Thyroid gland (tissue), 4 donors: ENCODE measurements at regions not wholly inside any gene's neighbourhood (a gene's known extent, or its start where the extent isn't known, plus 50 kb on each side); places are given as distances from the start of the nearest gene placed in this dataset.

Source experiments
- DNase-seq, 2 donors: peaks; one replicate each; pipeline ENCODE4 v3.0.0-alpha.2; 2019
- H3K27ac ChIP-seq, 3 donors: fragments of 200-600 bp; sonication (generic); 1 replicate in 2 of 3; 2 replicates in 1 of 3; pipeline ENCODE4 v1.5.1; 2016 to 2019; ENCODE audit warnings: mild to moderate bottlenecking in 1 of 3, moderate library complexity in 1 of 3
- H3K27me3 ChIP-seq: fragments of 200-600 bp; sonication (generic); one replicate; pipeline ENCODE4 v1.5.1; 2019
- H3K36me3 ChIP-seq, 2 donors: fragments of 200-600 bp; sonication (generic); one replicate each; pipeline ENCODE4 v1.5.1; 2016 to 2019
- H3K4me1 ChIP-seq, 2 donors: fragments of 200-600 bp; sonication (generic); one replicate each; pipeline ENCODE4 v1.5.1; 2017 to 2019
- H3K4me3 ChIP-seq, 3 donors: fragments of 200-600 bp; sonication (generic); replicated peaks in 1 of 3; 1 replicate in 2 of 3; 2 replicates in 1 of 3; pipeline ENCODE4 v1.5.1; 2016; ENCODE audit warnings: mild to moderate bottlenecking in 1 of 3
- H3K9me3 ChIP-seq: fragments of 200-600 bp; sonication (generic); one replicate; pipeline ENCODE4 v1.5.1; 2017
- CTCF ChIP-seq, 6 experiments: fragments of 200-600 bp in 3 of 6; fragments of 450-650 bp in 3 of 6; sonication (generic) in 3 of 6; IDR thresholded peaks; one replicate each; pipeline ENCODE4 v1.5.1; 2016 to 2019; ENCODE audit warnings: antibody characterized with exemption in 6 of 6, mild to moderate bottlenecking in 2 of 6, inconsistent platforms in 1 of 6, moderate library complexity in 1 of 6
- POLR2A ChIP-seq, 2 donors: fragments of 450-650 bp; IDR thresholded peaks; one replicate each; pipeline ENCODE4 v1.6.1; 2017; ENCODE audit warnings: antibody characterized with exemption in 2 of 2, mild to moderate bottlenecking in 2 of 2, moderate library complexity in 1 of 2
- WGBS, 2 donors: methylation state at CpG; one replicate each; pipeline ENCODE4 v1.1.5; 2017; 5-methylcytosine and 5-hydroxymethylcytosine counted together
- intact Hi-C: fragments of 100-400 bp; cut with DNase I; formaldehyde crosslinking; loops from one replicate; pipeline ENCODE4 v1.15.1; 2023

- Histone ChIP-seq H3K4me3 (no peak overlapping the region), H3K36me3 (no peaks in the 10 kb centered on the region), H3K9me3 (no peaks in the 10 kb centered on the region), H3K27me3 (no peaks in the 10 kb centered on the region), H3K4me1 (no peaks in the 10 kb centered on the region), H3K27ac (no peak overlapping the region)
- 82 to 84% methylated on average over 5 of the region's 5 CpGs for WGBS, 2 donors
- no peak for DNase-seq
- intact Hi-C loops: no loop called here
- TF ChIP-seq POLR2A (IDR thresholded peaks at IDR 0.05) (no peak), CTCF (IDR thresholded peaks at IDR 0.05) (no peak)
Measured at GRCh38 chr3:152155246-152156020, 113.3 kb upstream of the MBNL1 start.

- no peak overlapping the region for H3K27ac ChIP-seq
- no peaks in the 10 kb centered on the region for H3K27me3 ChIP-seq
- no peaks in the 10 kb centered on the region for H3K4me1 ChIP-seq
- DNase-seq: no peak
- no peak for TF ChIP-seq POLR2A (IDR thresholded peaks at IDR 0.05)
- no peak for TF ChIP-seq CTCF (IDR thresholded peaks at IDR 0.05)
- no peaks in the 10 kb centered on the region for H3K9me3 ChIP-seq
- H3K4me3 ChIP-seq: no peak overlapping the region
- 48 to 53% methylated on average over 3 of the region's 3 CpGs for WGBS, 2 donors
- no peaks in the 10 kb centered on the region for H3K36me3 ChIP-seq
- intact Hi-C loops: no loop called here
Measured at GRCh38 chr3:152156880-152157279, 111.8 kb upstream of the MBNL1 start.

GRCh38 chr3:152157337-152157736 lies 111.4 kb upstream of the MBNL1 start:
- H3K4me1 ChIP-seq: no peaks in the 10 kb centered on the region
- no peaks in the 10 kb centered on the region for H3K9me3 ChIP-seq
- no peak overlapping the region for H3K27ac ChIP-seq
- H3K27me3 ChIP-seq: no peaks in the 10 kb centered on the region
- TF ChIP-seq CTCF (IDR thresholded peaks at IDR 0.05) (no peak), POLR2A (IDR thresholded peaks at IDR 0.05) (no peak)
- intact Hi-C loops: no loop called here
- H3K4me3 ChIP-seq: no peak overlapping the region
- H3K36me3 ChIP-seq: no peaks in the 10 kb centered on the region
- DNase-seq: no peak

GRCh38 chr3:152159328-152159727 lies 109.4 kb upstream of the MBNL1 start:
- H3K4me1 ChIP-seq: no peaks in the 10 kb centered on the region
- no peak for DNase-seq
- H3K27me3 ChIP-seq: no peaks in the 10 kb centered on the region
- intact Hi-C loops: no loop called here
- no peaks in the 10 kb centered on the region for H3K36me3 ChIP-seq
- 82 to 85% methylated on average over 4 of the region's 4 CpGs for WGBS, 2 donors
- TF ChIP-seq CTCF (IDR thresholded peaks at IDR 0.05): no peak
- TF ChIP-seq POLR2A (IDR thresholded peaks at IDR 0.05): no peak
- no peaks in the 10 kb centered on the region for H3K9me3 ChIP-seq
- no peak overlapping the region for H3K27ac ChIP-seq
- H3K4me3 ChIP-seq: no peak overlapping the region

GRCh38 chr3:152160350-152161011 lies 108.2 kb upstream of the MBNL1 start:
- intact Hi-C loops: no loop called here
- Histone ChIP-seq H3K4me3 (no peak overlapping the region), H3K27me3 (no peaks in the 10 kb centered on the region), H3K27ac (no peak overlapping the region), H3K36me3 (no peaks in the 10 kb centered on the region), H3K9me3 (no peaks in the 10 kb centered on the region), H3K4me1 (no peaks in the 10 kb centered on the region)
- no peak for DNase-seq
- TF ChIP-seq POLR2A (IDR thresholded peaks at IDR 0.05): no peak
- TF ChIP-seq CTCF (IDR thresholded peaks at IDR 0.05): no peak
- 64 to 83% methylated on average over 5 of the region's 5 CpGs for WGBS, 2 donors
